Progenitor cell of endocrine pancreas (in vitro differentiated cells): ENCODE measurements at regions not wholly inside any gene's neighbourhood (a gene's known extent, or its start where the extent isn't known, plus 50 kb on each side); places are given as distances from the start of the nearest gene placed in this dataset.
A peak's percentile ranks its signal among the peaks of the same experiment; 100 is the strongest.
"Not testable (repeated sequence)": the region's sequence is repeated elsewhere in the genome, so short reads cannot be mapped to it uniquely, and the experiment has no call there.

ENCODE experiments used
- DNase-seq: peaks from one replicate; pipeline ENCODE4 v3.0.0; 2021; ENCODE audit warnings: low spot score; ENCODE audit not compliant: unreplicated experiment
- H3K27ac Mint-ChIP-seq: 2 replicates; pipeline ENCODE4 v1.8.0; 2021; ENCODE audit warnings: mild to moderate bottlenecking, moderate library complexity, mixed read lengths
- H3K27me3 Mint-ChIP-seq: 2 replicates; pipeline ENCODE4 v1.8.0; 2021; ENCODE audit warnings: mixed read lengths
- H3K36me3 Mint-ChIP-seq: 2 replicates; pipeline ENCODE4 v1.8.0; 2022; ENCODE audit warnings: mixed read lengths; ENCODE audit not compliant: insufficient read depth
- H3K4me1 Mint-ChIP-seq: 2 replicates; pipeline ENCODE4 v1.8.0; 2021; ENCODE audit warnings: low read depth, mixed read lengths
- H3K4me3 Mint-ChIP-seq: 2 replicates; pipeline ENCODE4 v1.8.0; 2021; ENCODE audit warnings: low read depth, mild to moderate bottlenecking, moderate library complexity, mixed read lengths
- H3K9me3 Mint-ChIP-seq: 2 replicates; pipeline ENCODE4 v1.8.0; 2021; ENCODE audit warnings: low read depth, mixed read lengths
- TF ChIP-seq, protein P1 (sequence below): fragments of 200-600 bp; sonication (generic); IDR thresholded peaks from one replicate; pipeline ENCODE4 v1.5.0; 2021; ENCODE audit warnings: antibody characterized with exemption, mild to moderate bottlenecking; ENCODE audit not compliant: unreplicated experiment

GRCh38 chr4:1550122-1551070, 133.7 kb downstream of the FAM53A start:
- no peaks in the 10 kb centered on the region for H3K9me3 Mint-ChIP-seq
- no peak overlapping the region for H3K4me3 Mint-ChIP-seq
- TF ChIP-seq, protein P1, sequence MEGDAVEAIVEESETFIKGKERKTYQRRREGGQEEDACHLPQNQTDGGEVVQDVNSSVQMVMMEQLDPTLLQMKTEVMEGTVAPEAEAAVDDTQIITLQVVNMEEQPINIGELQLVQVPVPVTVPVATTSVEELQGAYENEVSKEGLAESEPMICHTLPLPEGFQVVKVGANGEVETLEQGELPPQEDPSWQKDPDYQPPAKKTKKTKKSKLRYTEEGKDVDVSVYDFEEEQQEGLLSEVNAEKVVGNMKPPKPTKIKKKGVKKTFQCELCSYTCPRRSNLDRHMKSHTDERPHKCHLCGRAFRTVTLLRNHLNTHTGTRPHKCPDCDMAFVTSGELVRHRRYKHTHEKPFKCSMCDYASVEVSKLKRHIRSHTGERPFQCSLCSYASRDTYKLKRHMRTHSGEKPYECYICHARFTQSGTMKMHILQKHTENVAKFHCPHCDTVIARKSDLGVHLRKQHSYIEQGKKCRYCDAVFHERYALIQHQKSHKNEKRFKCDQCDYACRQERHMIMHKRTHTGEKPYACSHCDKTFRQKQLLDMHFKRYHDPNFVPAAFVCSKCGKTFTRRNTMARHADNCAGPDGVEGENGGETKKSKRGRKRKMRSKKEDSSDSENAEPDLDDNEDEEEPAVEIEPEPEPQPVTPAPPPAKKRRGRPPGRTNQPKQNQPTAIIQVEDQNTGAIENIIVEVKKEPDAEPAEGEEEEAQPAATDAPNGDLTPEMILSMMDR, result no peak
- peaks cover 5% of the 10 kb centered on the region for H3K4me1 Mint-ChIP-seq
- no peak for DNase-seq
- H3K27ac Mint-ChIP-seq, result no peak overlapping the region
- H3K36me3 Mint-ChIP-seq, result no peaks in the 10 kb centered on the region
- peaks cover 24% of the 10 kb centered on the region for H3K27me3 Mint-ChIP-seq

DNA sequence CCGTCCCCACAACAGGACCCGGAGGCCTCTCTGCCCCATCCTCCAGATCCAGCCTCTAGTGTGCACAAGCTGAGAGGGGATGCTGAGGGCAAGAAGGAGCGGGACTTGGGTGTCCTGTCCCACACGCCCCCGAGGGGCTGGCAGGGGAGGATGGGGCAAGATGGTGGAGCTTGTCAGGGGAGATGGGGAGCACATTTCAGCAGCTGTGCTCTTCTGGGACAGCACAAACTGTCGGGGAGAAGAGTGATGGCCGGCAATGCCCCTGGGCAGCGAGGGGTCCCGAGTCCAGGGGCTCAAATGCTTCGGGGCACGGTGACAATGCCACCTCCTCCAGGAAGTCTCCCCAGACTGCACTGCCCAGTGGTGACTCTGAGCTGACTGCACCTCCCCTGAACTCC, 134.5 kb downstream of the FAM53A start:
- DNase-seq, result no peak
- Mint-ChIP-seq H3K36me3 (no peaks in the 10 kb centered on the region), H3K27ac (no peak overlapping the region), H3K4me3 (no peak overlapping the region), H3K4me1 (peaks cover 5% of the 10 kb centered on the region), H3K27me3 (peaks cover 19% of the 10 kb centered on the region), H3K9me3 (no peaks in the 10 kb centered on the region)
- TF ChIP-seq, protein P1, result no peak

GRCh38 chr4:1548827-1549637, 135.1 kb downstream of the FAM53A start:
- peak; percentile 74 for DNase-seq
- TF ChIP-seq, protein P1, result peak; percentile 92
- H3K27me3 Mint-ChIP-seq, result peaks cover 18% of the 10 kb centered on the region
- H3K36me3 Mint-ChIP-seq, H3K9me3 Mint-ChIP-seq, H3K27ac Mint-ChIP-seq, H3K4me1 Mint-ChIP-seq, H3K4me3 Mint-ChIP-seq: not testable (repeated sequence)

DNA sequence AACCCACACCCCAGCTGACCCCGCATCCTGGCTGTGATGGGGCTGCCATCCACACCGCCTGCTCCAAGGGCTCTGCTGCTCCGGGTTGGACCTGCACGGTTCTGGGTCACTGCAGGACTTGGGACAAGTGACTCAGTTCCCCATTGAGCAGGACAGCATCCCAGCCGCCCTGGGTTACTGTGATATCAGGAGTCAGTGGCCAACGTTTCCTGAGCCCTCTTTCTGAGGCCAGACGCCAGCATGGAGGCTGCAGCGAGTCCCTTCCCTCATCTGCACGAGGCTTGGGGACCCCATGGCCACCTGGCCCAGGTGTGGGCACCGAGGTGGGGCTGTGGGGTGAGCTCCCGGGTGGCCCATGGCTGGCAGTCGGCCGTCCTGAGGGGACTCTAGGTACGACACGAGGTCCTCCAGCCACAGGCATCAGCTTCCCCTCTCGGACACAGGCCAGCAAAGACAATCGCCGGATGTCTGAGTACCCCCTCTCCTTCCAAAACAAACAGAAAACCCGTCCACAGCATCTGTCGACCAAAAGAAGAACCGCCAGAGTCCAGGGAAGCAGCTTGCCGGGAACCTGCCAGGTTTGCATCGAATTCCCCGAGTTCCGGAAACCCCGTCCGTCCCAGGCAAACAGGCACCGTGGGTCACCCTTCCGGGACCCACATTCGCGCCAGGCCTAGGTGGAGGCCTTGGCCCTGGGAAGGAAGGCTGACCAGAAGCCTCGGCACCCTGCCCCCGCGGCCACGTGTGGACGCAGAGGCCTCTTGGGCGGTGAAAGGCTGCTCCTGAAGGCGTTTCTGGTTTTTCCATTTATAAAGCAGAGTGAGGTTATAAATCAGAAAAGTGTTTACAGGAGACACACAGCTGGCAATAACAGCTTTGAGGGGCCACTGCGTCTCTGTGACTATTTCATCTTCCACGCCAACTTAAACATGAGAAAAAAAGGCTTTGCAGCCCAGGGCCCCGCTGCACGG, 136.0 kb downstream of the FAM53A start:
- Mint-ChIP-seq H3K4me3 (no peak overlapping the region), H3K4me1 (peaks cover 7% of the 10 kb centered on the region), H3K9me3 (no peaks in the 10 kb centered on the region), H3K36me3 (no peaks in the 10 kb centered on the region), H3K27ac (peak overlapping the region; percentile 62), H3K27me3 (peaks cover 18% of the 10 kb centered on the region)
- TF ChIP-seq, protein P1, result no peak
- DNase-seq, result no peak
